HG03196 (cell line): ENCODE measurements at regions not wholly inside any gene's neighbourhood (a gene's known extent, or its start where the extent isn't known, plus 50 kb on each side); places are given as distances from the start of the nearest gene placed in this dataset.

Experiments
- ATAC-seq: cut with Tn5 transposase; IDR thresholded peaks from one replicate; pipeline ENCODE4 v1.9.1; 2021; ENCODE audit not compliant: unreplicated experiment

DNA sequence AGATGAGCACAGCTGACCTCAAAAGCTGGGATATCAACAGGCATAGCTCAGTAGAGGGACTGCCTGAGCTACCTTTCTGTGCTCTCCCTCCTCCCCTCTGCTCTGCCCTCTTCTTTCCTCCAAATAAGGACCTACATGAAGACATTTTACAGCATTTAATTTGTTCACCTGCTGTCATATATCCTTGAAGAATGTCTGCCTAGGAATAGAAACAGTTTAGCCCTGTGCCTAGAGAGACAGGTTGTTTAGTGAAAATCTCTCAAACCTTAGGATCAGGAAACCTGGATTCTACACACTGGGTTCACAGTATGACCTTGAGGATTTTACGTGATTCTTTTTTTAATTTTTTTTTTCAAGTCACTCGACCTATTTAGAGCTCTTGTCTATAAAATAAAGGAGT, 213.0 kb upstream of the SETBP1 start:
- ATAC-seq, result no peak

DNA sequence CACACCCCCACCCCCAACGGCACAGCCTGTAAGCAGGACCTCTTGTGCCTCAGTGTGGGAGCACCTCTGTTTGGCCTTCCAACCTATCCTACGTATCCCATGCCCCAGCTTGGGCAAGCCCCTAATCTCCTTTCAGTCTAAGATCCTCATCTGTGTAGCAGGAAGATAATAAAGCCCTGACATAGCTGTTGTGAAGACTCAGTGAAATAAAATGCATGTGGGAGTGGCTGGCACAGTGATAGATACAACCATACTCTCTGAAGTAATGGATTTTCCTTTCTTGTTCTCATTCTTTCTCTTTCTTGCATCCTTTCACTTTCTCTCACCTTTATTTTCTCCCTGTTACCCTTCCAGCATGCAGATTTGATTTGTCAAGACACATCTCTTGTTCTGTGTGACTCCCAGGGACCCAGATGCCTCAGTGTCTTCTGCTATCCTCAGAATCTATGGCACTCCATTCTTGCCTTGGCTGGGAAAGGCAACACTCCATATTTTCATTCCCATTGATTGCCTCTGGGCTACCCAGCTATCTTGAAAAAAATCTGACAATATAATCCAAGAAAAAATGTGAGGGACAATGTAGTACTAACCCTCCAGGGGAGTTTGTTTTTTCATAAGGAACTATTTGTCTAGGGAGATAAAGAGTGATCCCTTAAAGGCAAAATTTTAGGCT, 207.2 kb upstream of the SETBP1 start:
- no peak for ATAC-seq

DNA sequence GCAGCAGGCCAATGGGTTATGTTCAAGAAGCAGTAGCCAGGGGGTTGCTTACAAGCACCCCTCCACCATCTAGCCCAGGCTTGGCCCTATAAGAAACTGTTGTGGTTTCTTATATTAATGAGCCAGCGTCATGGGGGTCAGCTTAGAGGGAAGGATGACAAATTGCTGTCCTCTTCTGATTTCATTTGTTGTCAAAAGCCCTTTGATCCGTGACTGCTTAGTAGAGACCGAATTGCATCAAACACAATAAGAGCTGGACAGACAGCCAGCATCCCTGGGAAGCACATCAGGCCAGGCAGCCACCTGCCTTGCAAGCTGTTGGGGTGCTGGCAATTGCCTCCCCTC, 206.6 kb upstream of the SETBP1 start:
- ATAC-seq, result no peak

DNA sequence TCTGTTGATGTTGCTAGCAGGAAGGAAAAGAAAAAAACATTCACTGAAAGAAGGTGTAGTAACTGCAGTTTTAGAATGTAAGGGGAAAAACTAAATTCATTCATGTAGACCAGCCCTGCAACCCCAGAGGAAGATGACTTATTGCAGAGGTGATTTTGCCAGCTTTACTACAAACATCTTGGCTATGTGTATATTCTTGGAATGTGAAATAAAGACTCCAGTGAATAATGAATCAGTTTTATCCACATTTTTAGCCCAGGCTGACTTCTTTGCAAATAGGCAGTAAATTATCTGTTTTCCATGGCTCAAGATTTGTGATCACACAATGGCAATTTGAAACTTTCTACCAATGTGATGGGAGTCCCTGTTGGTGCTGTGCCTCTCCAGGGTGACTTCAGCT, 206.1 kb upstream of the SETBP1 start:
- ATAC-seq, result no peak

DNA sequence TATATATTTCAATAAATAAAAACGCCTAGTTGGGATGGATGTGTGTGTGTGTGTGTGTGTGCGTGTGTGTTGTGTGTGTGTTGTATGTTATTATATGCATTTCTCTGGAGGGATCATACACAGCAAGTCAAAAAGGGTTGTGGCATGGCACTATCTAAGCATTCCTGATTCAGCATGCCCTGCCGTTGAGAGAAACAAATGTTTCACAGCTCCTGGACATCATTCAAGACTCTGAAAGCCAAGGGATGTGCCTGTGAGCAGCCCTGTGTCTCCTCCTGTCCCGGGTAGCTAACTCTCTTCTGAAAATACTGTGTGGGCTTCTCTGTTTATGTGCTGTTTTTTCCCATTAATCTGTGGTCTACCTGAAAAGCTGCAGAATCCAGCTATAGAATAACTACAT, 197.9 kb upstream of the SETBP1 start:
- no peak for ATAC-seq

DNA sequence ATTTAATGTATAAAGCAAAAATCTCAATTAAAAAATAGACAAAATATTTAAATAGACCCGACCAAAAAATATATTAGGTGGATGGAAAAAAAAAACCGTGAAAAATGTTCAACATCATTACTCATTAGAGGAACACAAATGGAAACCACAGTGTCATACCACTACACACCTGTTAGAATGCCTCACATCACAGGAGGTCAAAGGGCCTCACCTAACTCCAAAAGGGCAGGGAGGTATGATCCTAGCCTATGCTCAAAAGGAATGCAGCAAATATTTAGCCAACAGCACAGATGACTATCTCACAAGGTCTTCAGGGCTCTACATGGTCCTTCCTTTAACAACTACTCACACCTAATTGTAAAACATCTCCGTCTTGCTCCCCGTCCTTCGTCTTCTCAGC, 185.5 kb upstream of the SETBP1 start:
- ATAC-seq, result no peak

DNA sequence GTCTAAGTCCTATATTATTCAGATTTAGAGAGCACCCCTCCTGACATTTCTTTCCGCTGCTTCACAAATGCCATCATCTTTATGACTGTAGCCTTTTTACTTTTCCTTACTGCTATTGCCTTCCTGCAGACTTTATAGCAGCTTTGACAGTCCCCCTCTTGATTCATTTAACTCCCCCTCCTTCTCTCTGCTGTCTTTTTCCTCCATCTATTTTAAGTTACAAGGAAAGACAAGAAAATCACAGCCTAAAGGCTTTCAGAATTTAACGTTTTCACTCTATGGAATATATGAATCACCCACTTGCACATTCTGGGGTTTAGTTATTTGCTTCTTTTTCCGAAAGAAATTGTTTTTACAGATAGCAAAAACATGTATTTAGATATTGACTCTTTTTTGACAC, 183.4 kb upstream of the SETBP1 start:
- ATAC-seq, result no peak

- ATAC-seq, result no peak
These were observed 182.8 kb upstream of the SETBP1 start for GRCh38 chr18:44497757-44498490.

DNA sequence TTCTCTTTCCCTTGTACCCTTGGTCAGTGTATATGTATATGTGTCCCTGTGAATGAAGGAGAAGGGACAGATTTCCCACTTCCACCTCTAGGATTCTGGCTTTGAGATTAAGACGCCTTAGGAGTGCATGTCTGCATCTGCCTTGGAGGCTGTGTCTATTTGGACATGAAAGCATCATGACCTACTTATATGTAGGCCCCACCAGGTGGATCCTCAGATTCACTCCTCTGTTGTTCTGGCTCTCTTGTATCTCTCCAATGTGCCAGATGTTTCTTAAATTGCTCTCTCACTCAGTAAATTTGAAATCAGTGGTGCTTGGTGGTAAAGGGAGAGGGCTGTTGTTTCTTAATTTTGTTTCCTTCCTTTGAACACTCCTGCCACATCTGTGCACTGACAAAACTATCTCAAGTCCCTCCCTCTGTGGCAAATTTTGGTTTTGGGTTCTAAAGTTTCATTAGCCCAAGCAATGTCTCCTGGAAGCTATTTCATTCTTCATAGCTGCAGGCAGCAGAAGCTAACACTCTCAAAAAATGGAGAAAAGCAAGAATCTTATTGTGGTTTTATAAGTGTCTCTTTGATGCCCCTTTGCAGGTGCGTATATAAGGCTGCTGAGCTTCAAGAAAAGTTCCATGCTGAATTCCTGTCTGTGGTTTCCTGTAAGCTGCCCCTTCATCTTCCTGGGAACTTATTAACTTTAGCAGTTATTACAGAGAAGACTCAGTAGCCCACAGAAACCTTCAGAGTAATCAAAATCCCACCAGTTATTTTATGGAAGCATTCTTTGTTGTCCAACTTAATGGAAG, 179.7 kb upstream of the SETBP1 start:
- ATAC-seq, result no peak

GRCh38 chr18:44502221-44502620, 178.5 kb upstream of the SETBP1 start:
- ATAC-seq, result no peak

GRCh38 chr18:44502790-44503189, 177.9 kb upstream of the SETBP1 start:
- no peak for ATAC-seq

DNA sequence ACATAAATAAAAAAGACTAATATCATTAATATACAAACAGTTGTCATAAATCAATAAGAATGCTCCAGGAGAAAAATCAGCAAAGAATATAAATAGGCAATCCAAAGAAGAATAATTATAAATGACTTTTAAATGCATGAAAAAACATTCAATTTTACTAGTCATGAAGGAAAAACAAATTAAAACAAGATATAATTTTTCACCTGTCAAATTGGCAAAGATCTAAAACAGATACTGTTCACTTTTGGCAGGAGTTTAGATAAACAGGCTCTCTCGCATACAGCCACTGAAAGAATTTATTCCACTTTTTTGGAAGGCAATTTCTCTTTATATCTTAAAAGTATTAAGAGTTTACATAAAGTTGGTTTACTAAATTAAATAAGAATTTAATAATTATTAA, 176.8 kb upstream of the SETBP1 start:
- ATAC-seq, result no peak

DNA sequence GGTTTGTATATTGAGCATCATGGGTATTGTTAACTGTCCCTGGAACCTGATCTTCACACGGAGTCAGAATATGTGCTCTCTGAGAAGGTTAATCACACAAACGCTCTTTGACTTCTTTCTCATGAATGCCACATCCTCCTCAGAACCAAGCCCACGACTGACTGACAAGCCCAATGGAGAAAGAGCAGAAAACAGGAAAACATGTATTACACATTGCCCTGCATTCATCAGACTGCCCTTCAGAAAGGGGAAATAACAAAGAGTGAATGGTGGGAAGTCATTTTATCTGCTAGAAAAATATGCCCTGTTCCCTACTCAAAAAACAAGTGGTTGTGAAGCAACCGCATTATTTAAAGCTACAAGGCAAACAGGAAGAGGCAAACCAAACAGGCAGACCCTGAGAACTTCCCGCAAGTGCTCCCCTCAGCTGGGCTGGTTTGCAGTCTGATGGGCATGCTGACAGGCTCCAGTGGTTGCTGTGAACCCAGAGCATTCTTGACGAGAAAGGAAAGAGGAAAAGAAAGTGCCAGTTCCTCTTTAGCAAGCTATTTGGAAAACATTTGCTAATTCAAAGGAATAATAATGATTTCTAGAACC, 172.9 kb upstream of the SETBP1 start:
- peak; percentile 79 for ATAC-seq

GRCh38 chr18:44508474-44508873, 172.2 kb upstream of the SETBP1 start:
- peak; percentile 4 for ATAC-seq

DNA sequence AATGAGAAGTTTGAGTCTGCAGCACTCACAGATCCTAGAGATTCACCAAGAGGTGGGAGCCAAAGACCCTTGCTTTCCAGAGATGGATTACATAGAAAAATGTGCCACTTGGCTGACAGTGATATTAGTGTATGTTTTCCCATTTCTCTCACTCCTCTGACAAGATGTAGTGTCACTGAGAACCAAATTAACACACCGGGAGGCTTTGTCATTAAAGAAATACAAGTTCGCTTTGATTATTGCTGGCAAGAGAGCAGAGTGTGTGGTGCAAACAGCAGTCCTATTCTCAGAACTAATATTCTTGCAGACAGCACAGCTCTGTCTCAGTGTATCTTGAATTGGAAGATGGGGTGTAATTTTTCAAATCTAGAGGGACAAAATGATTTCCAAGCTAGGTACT, 171.6 kb upstream of the SETBP1 start:
- ATAC-seq, result no peak

DNA sequence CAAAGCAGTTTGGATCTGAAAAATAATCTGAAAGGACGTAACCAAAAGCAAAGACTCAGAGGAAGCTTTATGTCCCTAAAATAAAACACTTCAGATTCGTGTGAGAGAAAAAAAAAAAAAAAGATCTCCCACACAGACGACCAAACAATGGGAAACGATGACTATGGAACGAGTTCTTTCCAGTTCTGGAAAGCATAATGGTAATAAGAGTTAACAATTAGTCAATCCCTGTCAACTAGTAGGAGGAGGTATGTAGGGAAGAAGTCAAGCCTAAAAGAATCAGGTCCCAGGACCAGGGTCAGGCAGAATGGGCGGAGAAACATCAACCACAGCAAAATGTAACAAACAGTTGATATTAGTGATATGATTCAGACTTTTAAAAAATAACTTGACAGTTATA, 170.3 kb upstream of the SETBP1 start:
- ATAC-seq, result no peak

DNA sequence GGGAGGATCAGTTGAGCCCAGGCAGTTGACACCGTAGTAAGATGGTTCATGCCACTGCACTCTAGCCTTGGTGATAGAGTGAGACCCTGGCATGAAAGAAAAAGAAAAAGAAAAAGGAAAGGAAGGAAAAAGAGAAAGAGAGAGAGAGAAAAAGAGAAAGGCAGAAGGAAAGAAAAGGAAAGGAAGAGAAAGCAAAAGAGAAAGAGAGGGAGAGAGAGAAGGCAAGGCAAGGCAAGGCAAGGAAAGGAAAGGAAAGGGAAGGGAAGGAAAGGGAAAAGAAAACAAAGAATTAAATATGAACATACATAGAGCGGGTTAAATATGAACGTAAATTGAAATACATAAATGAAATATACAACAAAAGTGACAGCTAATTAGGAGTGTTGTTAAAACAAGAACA, 167.5 kb upstream of the SETBP1 start:
- ATAC-seq, result no peak

- ATAC-seq, result no peak
These were observed 166.6 kb upstream of the SETBP1 start for GRCh38 chr18:44514106-44514505.

DNA sequence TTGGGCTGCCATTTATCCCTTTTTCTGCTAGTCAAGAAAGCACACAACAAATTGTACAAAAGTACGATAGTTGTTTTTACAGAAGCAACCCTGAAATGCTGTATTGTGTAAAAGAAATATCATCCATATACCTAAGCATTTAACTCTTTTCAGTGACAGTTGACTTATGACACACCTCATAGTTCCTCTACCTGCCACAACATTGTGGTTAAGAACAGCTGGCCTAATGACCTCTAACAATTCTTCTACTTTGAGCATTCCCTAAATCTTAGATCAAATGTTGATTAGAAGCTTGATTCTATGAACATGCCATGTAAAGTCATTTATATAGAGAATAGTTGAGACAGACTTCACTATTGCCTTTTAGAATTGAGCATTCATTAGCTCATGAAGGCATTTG, 165.9 kb upstream of the SETBP1 start:
- ATAC-seq, result no peak

- no peak for ATAC-seq
These were observed 164.2 kb upstream of the SETBP1 start for GRCh38 chr18:44516450-44516849.

- ATAC-seq, result no peak
These were observed 163.6 kb upstream of the SETBP1 start for GRCh38 chr18:44517136-44517535.

DNA sequence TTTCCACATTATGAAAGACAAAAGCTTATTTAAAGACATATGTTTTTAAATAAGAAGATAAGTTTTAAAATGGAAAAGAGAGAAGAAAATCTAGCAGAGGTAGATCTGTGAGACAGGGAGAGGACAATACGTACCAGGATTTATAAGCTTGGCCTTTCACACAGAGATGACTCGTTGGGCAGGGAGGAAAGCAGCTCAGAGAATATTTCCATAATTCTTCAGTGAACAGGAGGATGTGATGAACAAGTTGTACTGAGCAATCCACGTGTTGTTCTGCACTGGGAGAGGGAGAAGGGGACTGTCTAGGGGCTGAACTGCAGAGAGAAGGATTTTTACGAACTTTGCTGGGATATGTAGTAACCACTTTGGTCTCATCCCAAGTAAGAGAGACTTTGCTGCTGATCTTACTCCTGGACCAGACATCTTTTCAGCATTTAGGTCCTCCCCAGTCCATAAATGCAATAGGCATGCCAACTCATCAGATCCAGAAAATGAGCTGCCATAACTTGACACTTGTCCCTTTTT, 162.5 kb upstream of the SETBP1 start:
- ATAC-seq, result no peak
